CD4-positive, alpha-beta T cell (primary cell): ENCODE measurements at regions not wholly inside any gene's neighbourhood (a gene's known extent, or its start where the extent isn't known, plus 50 kb on each side); places are given as distances from the start of the nearest gene placed in this dataset.

ENCODE experiments used
- ATAC-seq: fragments of 200-7000 bp; cut with Tn5 transposase; one replicate; pipeline ENCODE4 v1.10.0; 2022; ENCODE audit warnings: mild to moderate bottlenecking; ENCODE audit not compliant: poor library complexity
- CTCF ChIA-PET: fragments of 350-600 bp; sonication (Branson Sonifier 250); formaldehyde crosslinking; loops from one replicate; lab custom pipeline; 2021; ENCODE audit warnings: antibody characterized with exemption, inconsistent platforms; lab: Charles Lee
- POLR2A ChIA-PET: fragments of 350-600 bp; sonication (Branson Sonifier 250); formaldehyde crosslinking; loops from one replicate; lab custom pipeline; 2021; ENCODE audit warnings: antibody characterized with exemption, inconsistent platforms; lab: Charles Lee
- DNase-seq, 14 experiments: peaks; one replicate each; pipeline ENCODE4 v3.0.0-alpha.2; 2013 to 2020; ENCODE audit warnings: mixed read lengths in 2 of 14
- H3K27ac ChIP-seq, 2 donors: one replicate each; pipeline versions ENCODE4 v1.5.1 to v1.7.0; 2013; ENCODE audit warnings: low read length in 2 of 2, low read depth in 1 of 2, mild to moderate bottlenecking in 1 of 2
- H3K27me3 ChIP-seq, 2 experiments: 1 replicate in 1 of 2; 2 replicates in 1 of 2; pipeline versions ENCODE4 v1.6.1 to v1.7.0; 2013; ENCODE audit warnings: low read length in 2 of 2, control low read depth in 1 of 2, mild to moderate bottlenecking in 1 of 2, moderate library complexity in 1 of 2; ENCODE audit not compliant: insufficient read depth in 2 of 2, control insufficient read depth in 1 of 2
- H3K36me3 ChIP-seq: one replicate; pipeline ENCODE4 v1.6.1; 2013; ENCODE audit warnings: low read length, control low read depth; ENCODE audit not compliant: insufficient read depth
- H3K4me1 ChIP-seq: one replicate; pipeline ENCODE4 v1.6.1; 2013; ENCODE audit warnings: low read length, control low read depth; ENCODE audit not compliant: insufficient read depth
- H3K4me3 ChIP-seq: one replicate; pipeline ENCODE4 v1.5.1; 2013; ENCODE audit warnings: mild to moderate bottlenecking, low read length, moderate library complexity
- H3K9me3 ChIP-seq, 2 experiments: 1 replicate in 1 of 2; 2 replicates in 1 of 2; pipeline versions ENCODE4 v1.6.1 to v1.7.0; 2013; ENCODE audit warnings: low read length in 2 of 2, mild to moderate bottlenecking in 2 of 2, control low read depth in 1 of 2, moderate library complexity in 1 of 2; ENCODE audit not compliant: control insufficient read depth in 1 of 2, insufficient read depth in 1 of 2
- H3K27ac Mint-ChIP-seq: one replicate; pipeline ENCODE4 v1.8.0; 2020; ENCODE audit warnings: mixed read lengths
- H3K27me3 Mint-ChIP-seq: one replicate; pipeline ENCODE4 v1.8.0; 2021; ENCODE audit warnings: mixed read lengths
- H3K36me3 Mint-ChIP-seq: one replicate; pipeline ENCODE4 v1.8.0; 2021; ENCODE audit warnings: low read depth, mixed read lengths
- H3K4me1 Mint-ChIP-seq: one replicate; pipeline ENCODE4 v1.8.0; 2021; ENCODE audit warnings: low read depth, mixed read lengths
- H3K4me3 Mint-ChIP-seq: one replicate; pipeline ENCODE4 v1.8.0; 2020; ENCODE audit warnings: mild to moderate bottlenecking, mixed read lengths
- H3K9me3 Mint-ChIP-seq: one replicate; pipeline ENCODE4 v1.8.0; 2020; ENCODE audit warnings: mixed read lengths
- intact Hi-C, 2 experiments: fragments of 100-400 bp; cut with DNase I in 1 of 2; cut with micrococcal nuclease in 1 of 2; formaldehyde crosslinking; loops; one replicate each; pipeline versions ENCODE4 v1.15.1 to v1.9.0; 2023 to 2025; cut with DNase I, micrococcal nuclease
- TF ChIP-seq, protein P1 (sequence below): fragments of 200-600 bp; IDR thresholded peaks from one replicate; pipeline ENCODE4 v1.8.0; 2022; ENCODE audit warnings: antibody characterized with exemption, mild to moderate bottlenecking

DNA sequence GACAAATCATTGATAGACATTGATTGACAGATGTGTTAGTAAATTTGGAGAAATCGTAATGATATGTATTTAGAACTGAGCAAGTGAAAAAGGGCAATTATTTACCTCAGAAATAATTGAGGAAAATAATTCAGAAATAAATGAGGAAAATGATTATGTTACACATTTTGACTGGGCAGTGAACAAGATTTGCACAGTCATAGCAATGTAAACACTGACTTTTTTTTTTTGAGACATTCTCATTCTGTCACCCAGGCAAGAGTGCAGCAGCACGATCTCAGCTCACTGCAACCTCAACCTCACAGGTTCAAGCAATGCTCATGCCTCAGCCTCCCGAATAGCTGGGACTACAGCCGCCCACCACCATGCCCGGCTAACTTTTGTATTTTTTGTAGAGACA, 211.7 kb downstream of the SP3 start:
- H3K4me3 Mint-ChIP-seq, result no peak overlapping the region
- no peaks in the 10 kb centered on the region for H3K27me3 Mint-ChIP-seq
- H3K27ac ChIP-seq, result no peak overlapping the region
- H3K4me1 ChIP-seq, result no peaks in the 10 kb centered on the region
- H3K27me3 ChIP-seq, result no peaks in the 10 kb centered on the region
- H3K27ac Mint-ChIP-seq, result no peak overlapping the region
- H3K9me3 Mint-ChIP-seq, result no peaks in the 10 kb centered on the region
- TF ChIP-seq, protein P1, sequence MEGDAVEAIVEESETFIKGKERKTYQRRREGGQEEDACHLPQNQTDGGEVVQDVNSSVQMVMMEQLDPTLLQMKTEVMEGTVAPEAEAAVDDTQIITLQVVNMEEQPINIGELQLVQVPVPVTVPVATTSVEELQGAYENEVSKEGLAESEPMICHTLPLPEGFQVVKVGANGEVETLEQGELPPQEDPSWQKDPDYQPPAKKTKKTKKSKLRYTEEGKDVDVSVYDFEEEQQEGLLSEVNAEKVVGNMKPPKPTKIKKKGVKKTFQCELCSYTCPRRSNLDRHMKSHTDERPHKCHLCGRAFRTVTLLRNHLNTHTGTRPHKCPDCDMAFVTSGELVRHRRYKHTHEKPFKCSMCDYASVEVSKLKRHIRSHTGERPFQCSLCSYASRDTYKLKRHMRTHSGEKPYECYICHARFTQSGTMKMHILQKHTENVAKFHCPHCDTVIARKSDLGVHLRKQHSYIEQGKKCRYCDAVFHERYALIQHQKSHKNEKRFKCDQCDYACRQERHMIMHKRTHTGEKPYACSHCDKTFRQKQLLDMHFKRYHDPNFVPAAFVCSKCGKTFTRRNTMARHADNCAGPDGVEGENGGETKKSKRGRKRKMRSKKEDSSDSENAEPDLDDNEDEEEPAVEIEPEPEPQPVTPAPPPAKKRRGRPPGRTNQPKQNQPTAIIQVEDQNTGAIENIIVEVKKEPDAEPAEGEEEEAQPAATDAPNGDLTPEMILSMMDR, result no peak
- ATAC-seq, result no peak
- POLR2A ChIA-PET, result no interaction called here
- H3K9me3 ChIP-seq, result no peaks in the 10 kb centered on the region
- no peaks in the 10 kb centered on the region for H3K4me1 Mint-ChIP-seq
- CTCF ChIA-PET, result no interaction called here
- intact Hi-C loops, result loop anchor here in 1 of 2 experiments (10.0 kb wide), 2 partner anchors 281 to 581 kb away; partner anchors contain the start of gene SP9
- DNase-seq, result no peak
- H3K4me3 ChIP-seq, result no peak overlapping the region
- H3K36me3 ChIP-seq, result no peaks in the 10 kb centered on the region
- H3K36me3 Mint-ChIP-seq, result no peaks in the 10 kb centered on the region

DNA sequence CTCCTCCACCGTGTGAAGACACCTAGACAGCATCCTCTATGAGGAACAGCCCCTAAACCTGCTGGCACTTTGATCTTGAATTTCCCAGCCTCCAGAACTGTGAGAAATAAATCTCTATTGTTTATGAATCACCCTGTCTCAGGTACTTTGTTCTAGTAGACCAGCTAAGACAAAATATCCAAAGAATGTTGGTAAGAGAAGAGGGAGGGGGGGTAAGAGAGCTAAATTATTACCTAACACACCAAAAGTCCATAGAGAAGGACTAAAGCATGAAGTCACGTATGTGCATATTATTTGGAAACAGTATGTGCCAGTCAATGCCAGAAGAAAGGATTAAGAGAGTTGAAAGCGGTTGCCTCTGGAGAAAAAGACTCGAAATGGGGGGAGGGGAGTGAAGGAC, 211.0 kb downstream of the SP3 start:
- no peak overlapping the region for H3K27ac Mint-ChIP-seq
- no peaks in the 10 kb centered on the region for H3K4me1 Mint-ChIP-seq
- no peaks in the 10 kb centered on the region for H3K27me3 ChIP-seq
- TF ChIP-seq, protein P1, result no peak
- H3K4me3 Mint-ChIP-seq, result no peak overlapping the region
- intact Hi-C loops, result loop anchor here in 1 of 2 experiments (10.0 kb wide), 2 partner anchors 281 to 581 kb away; partner anchors contain the start of gene SP9
- H3K36me3 Mint-ChIP-seq, result no peaks in the 10 kb centered on the region
- H3K27ac ChIP-seq, result no peak overlapping the region
- H3K9me3 ChIP-seq, result no peaks in the 10 kb centered on the region
- H3K36me3 ChIP-seq, result no peaks in the 10 kb centered on the region
- ChIA-PET POLR2A (no interaction called here), CTCF (no interaction called here)
- ATAC-seq (no peak), DNase-seq (no peak)
- no peak overlapping the region for H3K4me3 ChIP-seq
- no peaks in the 10 kb centered on the region for H3K9me3 Mint-ChIP-seq
- H3K4me1 ChIP-seq, result no peaks in the 10 kb centered on the region
- H3K27me3 Mint-ChIP-seq, result no peaks in the 10 kb centered on the region

DNA sequence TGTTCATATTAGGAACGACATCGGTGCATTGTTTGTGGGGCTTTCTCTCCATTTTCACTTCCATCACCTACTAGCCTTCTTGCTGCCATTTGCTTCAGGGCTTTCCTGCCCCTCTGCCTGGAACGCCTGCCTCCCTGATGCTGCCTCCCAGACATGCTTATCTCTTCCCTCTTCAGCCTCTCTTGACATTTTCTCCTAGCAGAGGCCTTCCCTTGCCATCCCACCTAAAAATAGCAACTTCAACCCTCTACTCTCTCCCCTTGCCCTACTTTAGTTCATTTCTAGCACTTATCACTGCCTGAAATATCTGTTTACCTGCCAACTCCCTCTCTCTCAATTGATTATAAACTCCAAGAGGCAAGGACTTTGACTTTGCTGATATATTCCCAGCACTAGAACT, 210.3 kb downstream of the SP3 start:
- no peak for DNase-seq
- intact Hi-C loops, result loop anchor here in 1 of 2 experiments (10.0 kb wide), 2 partner anchors 280 to 580 kb away; partner anchors contain the start of gene SP9

More for the DNA sequence above, 210.3 kb downstream of the SP3 start:
- Histone ChIP-seq H3K9me3 (no peaks in the 10 kb centered on the region), H3K36me3 (no peaks in the 10 kb centered on the region), H3K4me1 (no peaks in the 10 kb centered on the region), H3K4me3 (no peak overlapping the region), H3K27ac (no peak overlapping the region), H3K27me3 (no peaks in the 10 kb centered on the region)
- TF ChIP-seq, protein P1, result no peak
- no peak overlapping the region for H3K27ac Mint-ChIP-seq
- H3K36me3 Mint-ChIP-seq, result no peaks in the 10 kb centered on the region
- no peaks in the 10 kb centered on the region for H3K27me3 Mint-ChIP-seq
- ATAC-seq, result no peak
- no peaks in the 10 kb centered on the region for H3K4me1 Mint-ChIP-seq
- ChIA-PET CTCF (no interaction called here), POLR2A (no interaction called here)
- H3K4me3 Mint-ChIP-seq, result no peak overlapping the region
- H3K9me3 Mint-ChIP-seq, result no peaks in the 10 kb centered on the region
